NCI-H146 treated with DMSO at 0.1 percent for 48 hours (cell line): ENCODE measurements at regions not wholly inside any gene's neighbourhood (a gene's known extent, or its start where the extent isn't known, plus 50 kb on each side); places are given as distances from the start of the nearest gene placed in this dataset.

Experiments
- DNase-seq: peaks from one replicate; lab custom pipeline; 2025; ENCODE audit not compliant: unreplicated experiment; lab: John Stamatoyannopoulos, UW

DNA sequence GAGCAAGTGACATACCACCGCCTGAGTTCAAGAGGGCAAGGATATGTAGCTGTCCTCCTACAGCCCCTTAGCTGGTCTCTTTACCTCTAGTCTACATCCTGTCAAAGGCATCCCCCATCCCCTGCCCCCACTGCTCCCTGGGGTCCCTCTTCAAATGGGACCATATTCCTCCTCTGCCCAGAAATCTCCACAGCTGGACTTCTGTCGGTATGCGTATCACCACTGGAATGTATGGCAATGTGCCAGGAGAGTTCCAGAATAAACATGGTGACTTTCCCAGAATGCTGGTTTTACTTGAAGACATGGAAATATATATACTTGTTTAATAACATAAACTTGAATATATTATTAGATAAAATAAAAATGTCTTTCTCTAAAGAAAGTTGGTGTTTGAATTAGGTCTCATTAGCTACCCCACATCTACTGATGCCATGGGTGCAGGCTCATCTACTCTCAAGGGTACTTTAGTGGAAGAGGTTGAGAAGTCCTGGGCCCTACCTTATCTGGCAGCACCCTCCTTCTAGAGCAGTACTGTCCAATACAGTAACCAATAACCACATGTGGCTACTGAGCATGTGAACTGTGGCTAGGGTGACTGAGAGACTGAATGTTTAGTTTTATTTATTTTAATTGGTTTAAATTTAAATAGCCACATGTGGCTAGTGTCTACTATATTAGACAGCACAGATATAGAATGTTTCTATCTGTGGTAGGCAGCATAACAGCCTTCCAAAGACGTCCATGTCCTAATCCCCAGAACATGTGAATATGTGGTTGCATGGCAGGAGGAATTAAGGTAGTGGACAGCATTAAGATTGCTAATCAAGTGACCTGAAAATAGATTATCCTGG is 181.7 kb upstream of the SLC30A5 start:
- no peak for DNase-seq

DNA sequence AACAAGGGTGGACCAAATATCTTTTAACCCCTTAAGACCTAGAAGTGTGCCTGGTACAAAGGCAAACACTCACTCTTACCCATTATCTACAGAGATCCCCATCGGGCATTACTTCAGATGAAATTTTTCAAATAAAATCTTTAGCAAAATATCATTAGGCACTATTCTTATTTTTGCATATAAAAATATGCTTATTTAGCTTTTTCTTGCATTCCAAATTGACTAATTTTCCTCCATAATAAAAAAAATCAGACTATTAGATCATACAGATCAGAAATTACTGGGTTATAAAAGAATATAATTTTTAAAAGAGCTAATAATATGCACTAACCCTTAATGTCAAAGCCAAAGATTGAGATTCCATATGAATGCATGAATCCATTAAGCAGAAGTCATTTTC is 178.7 kb upstream of the SLC30A5 start:
- DNase-seq: no peak

DNA sequence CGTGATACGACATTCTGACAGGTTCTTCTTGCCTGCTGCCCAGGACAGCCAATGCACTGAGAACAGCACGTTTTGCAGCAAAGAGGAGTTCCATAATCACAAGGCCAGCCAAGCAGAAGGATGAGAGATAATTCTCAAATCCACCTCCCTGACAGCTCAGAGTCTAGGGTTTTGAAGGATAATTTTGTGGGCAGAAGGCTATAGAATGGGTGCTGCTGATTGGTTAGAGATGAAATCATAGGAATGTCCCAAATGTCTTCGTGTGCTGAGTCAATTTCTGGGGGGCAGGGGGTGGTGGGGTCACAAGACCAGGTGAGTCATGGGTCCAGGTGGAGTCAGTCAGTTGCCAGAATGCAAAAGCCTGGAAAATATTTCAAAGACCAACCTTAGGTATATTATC is 175.5 kb upstream of the SLC30A5 start:
- DNase-seq: no peak

DNA sequence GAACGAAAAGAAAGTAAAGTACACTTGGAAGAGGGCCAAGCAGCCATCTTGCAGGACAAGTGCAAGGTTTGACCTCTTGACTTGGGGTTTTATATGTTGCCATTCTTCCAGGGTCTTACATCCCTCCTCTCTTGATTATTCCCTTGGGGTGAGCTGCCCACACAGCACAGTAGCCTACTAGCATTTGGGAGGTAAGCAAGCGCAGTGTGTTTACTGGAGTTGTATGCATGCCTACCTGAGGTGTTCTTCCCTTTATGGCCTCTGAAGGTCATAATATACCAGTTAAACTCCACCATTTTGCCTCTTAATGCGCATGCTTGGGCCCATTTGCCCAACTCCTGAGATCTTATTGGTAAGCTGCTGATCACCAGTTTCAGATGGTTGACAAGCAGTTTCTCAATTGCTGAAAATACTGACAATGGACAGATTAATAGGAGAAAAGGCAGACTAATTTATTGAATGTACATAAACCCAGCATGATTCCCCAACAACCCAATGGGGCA is 173.8 kb upstream of the SLC30A5 start:
- no peak for DNase-seq

DNA sequence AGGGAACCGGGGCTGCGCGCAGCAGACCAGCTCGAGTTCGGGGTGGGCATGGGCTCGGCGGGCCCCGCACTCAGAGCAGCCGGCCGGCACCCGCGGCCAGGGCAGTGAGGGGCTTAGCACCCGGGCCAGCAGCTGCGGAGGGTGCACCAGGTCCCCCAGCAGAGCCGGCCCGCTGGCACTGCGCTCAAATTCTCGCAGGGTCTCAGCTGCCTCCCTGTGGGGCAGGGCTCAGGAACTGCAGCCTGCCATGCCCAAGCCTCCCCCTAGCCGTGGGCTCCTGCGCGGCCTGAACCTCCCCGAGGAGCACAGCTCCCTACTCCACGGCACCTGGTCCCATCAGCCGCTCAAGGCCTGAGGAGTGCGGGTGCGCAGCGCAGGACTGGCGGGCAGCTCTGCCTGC is 172.9 kb upstream of the SLC30A5 start:
- DNase-seq: no peak

DNA sequence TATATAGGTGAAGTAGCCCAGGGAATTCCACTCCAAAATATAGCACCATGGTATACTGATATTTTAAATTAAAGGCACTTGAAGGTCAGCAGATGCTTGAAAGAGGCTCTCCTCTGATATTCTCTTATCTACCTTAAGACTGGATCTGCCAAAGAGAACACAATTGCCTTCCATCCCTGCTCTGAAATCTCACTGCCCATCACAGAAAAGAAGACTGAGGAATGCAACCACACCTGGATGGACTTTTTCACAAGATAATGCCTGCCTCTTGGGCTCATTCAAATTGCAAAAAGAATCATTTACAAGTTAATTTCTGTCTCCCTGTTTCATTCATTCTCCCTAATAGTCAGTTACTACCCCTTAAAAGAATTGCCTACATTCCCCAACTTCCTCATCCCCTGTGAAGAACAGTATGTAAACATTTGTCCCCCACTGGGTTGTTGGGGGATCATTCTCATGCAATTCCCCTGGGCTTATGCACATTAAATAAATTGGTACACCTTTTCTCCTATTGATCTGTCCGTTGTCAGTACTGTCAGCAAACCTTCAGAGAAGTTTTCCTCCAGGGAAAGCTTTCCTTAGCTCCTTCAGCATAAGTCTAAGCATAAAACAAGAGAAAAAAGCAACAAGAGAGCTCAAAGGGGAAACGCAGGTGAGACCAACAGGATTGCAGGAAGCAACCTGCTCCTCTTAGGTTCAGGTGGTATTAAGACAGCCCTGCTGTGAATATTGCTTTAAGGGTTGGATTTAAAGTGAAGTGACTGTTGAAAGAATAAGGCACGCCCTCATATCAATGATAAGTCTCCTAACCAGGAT is 171.4 kb upstream of the SLC30A5 start:
- no peak for DNase-seq

DNA sequence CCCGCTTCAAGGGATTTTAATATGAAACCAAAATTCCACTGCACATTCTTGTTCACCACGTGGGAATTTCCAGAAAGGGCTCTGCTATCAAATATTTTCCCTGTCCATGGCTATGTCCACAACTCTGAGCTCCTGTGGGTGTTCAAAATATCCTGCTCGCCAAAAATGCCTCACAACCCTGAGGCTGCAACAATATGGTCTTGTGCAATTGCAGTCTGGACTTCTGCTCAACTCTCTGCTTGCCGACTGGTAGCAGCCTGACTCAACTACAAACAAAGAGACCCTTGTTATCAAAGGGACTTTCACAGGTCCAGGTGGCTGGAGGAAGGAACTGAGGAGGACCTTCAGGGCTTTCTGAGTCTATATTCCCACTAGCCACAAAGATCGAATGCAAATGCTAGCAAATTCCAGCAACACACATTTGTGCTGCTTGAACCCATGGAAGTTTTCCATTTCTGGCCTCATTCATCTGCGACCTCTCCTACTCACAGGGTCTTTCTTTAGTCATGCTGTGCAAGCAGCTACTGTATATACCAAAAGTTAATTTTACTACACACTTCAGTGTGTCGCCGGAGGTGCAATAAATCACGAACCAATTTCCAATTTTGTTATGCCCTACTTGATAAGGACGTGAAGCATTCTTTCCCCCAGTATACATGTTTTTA is 169.2 kb upstream of the SLC30A5 start:
- DNase-seq: no peak

DNA sequence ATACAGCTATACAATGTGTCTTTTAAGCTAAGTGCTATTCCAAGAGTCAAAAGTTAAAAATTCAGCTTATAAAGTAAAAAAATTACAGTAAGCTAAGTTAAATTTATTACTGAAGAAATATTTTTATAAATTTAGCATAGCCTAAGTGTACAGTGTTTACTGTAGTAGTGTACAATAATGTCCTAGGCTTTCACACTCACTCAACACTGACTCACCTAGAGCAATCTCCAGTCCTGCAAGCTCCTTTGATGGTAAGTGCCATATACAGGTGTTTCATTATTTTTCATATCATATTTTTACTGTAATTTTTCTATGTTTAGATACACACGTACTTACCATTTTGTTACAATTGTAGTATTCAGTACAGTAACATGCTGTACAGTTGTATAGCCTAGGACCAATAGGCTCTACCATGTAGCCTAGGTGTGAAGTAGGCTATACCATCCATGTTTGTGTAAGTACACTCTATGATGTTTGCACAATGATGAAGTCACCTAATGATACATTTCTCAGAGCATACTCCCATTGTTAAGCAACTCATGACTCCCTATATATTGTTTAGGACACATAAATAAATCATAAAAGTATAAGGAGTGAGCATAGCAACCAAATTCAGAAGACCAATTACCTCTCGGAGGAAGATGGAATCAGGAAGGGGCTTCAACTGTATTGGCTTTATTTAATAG is 165.1 kb upstream of the SLC30A5 start:
- DNase-seq: no peak

DNA sequence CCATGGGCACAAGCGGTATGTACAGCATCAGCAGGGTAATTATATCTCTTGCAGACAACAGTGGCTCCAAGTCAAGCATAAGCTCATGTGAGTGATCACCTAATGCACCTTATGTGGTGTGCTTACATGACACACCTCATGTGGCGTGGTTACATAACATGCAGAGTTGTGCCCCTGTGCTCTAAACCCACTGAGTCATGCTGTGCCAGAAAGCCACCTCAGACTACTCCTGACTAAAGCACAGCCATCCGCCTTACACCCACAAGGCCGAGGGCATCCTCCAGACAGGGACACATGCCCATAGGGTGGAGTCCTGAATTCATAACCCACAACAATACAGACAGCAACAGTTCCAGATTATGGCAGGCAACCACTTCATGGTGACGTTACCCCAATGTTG is 163.7 kb upstream of the SLC30A5 start:
- DNase-seq: no peak

DNA sequence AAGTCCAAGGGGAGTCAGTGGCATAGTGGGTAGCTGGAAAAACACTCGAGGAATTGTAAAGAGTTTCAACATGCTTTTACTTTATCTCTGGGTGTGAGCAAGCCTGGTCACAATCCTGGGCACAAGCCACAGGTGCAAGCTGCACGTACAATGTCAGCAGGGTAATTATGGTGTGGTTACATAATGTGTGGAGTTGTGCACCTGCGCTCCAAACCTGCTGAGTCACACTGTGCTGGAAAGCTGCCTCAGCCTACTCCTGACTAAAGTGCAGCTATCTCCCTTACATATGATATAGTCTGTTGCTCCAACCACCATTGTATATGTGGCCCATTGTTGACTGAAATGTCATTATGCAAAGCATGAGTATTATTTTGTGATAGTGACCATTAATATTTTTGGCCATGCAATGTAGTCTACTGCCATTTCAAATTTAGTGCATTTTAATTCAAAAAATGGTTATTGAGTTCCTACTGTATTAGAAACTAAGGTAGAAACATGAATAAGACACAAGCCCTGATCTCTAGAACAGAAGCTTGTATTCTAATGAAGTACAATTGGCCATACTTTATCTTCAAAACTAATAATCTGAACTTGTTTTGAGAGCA is 160.9 kb upstream of the SLC30A5 start:
- no peak for DNase-seq

DNA sequence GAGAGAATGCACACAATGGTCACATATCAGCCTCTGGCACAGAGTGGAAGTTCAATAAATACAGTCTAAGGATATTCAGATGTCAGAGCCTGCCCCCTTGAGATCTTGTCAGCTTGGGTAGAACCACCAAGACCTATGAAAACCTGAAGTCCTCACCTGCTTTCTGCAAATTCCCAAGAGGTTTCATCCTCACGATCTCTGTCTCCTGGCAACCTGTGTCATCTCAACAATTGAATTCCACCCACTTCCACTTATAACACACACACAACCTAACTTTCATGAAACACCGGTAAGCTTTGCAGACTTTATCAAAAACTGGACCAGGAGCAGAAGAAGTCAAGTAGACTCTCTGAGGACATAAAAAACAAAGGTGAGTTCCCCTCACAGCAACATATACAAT is 151.6 kb upstream of the SLC30A5 start:
- no peak for DNase-seq

DNA sequence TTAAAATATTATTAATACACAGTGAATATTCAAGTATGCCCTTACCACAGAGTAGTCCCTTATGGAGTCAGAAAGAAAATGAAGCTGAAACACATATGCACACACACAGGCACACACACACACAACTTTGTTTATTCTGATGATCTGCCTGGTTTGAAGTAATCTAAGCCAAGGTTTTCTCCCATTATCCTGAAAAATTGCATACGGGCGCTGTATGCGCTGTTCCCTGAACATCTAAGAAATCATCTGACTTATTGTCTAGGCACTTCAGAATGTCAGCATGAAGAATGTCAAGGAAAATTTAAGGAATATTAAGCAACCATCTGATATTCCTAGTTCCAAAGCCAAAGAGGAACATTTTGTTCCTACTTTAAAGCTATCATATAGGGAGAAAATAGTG is 147.1 kb upstream of the SLC30A5 start:
- DNase-seq: no peak

DNA sequence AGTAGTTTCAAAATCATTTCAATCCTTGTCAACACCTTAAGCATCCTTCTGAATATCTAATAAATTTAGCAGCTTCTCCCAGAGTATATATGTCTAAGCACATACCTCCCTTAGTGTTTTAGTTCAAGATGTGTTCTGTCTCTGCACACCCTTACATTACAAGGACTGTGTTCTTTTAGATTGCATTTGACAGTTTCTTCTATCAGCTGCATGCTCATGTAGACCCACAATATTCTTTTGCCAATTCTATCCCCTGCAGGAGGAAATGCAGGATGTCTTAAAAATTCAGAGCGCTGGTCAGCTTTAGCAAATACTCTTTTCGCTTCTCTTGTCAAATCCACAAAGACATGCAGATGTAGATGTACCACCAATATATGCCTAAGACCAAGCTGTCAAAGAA is 145.8 kb upstream of the SLC30A5 start:
- DNase-seq: no peak

DNA sequence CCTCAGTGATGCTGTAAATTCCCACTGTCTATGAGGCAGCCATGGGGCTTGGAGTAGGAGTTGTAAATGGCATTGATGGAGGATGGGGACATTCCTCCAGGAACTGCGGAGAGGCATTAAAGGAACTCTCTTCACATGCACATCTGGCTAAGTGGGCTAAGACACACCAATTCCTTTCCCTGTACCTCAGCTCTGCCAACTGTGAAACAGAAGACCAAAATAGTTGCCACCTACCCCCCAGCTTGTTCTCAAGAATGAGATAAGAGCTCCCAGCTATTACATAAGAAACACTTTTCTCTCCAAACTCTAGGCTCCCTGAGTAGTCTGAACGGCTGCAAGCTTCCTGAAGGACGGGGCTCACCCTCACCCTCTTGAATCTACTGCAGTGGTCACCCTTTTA is 144.6 kb upstream of the SLC30A5 start:
- DNase-seq: no peak

DNA sequence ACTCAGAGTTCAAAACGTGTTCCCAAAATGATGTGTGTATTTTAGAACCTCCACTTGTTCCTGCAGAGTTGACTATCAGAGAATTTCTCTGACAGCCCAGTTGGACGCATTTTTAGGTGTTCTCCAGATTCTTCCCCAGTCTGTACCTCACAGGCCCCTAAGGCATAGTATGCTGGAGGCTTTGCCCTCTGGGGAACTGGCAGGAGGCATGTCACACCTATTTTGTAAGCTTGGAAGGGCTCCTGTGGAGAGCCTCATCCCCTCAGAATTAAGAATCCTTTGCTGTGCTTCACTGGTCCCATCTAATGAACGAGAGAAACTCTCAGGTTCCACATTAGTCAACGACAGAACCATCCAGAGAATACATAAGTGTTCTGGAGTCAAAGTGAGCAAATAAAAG is 144.1 kb upstream of the SLC30A5 start:
- DNase-seq: no peak

DNA sequence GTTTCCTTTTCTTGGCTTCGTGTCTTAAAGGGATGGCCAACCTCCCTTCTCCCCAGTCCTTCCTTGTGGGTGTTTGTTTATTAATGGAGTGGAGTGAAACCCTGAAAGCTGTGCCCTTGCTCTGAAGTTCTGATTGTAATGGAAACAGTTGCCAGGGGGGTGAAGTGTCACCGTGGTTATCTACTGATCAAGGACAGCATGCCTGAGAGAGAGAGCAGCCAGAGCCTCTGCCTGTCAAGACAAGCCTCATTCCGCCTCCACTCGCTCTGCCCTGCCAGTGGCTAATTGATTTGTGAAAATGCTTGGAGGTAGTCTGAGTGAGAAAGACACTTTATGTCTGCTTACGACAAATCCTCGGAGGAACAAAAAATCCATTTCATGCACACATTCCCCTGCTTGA is 143.7 kb upstream of the SLC30A5 start:
- no peak for DNase-seq

DNA sequence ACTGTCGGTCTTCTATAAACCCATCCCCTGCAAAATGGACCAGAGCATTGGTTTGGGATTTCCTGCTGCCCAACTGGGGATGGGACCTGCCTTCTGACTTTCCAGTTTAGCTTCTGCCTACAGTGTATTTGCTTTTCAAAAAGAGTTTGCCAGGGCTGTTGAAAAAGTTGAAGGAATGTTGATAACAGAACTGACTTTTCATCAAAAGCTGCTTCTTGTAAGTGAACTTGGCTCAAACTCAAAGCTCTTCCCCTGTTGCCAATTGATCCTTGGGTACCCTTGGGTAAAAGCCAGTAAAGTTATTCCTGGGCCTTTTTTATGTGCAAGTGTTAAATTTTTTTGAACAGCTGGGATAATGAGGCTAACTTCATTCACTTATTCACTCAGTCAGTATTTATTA is 142.9 kb upstream of the SLC30A5 start:
- no peak for DNase-seq

DNA sequence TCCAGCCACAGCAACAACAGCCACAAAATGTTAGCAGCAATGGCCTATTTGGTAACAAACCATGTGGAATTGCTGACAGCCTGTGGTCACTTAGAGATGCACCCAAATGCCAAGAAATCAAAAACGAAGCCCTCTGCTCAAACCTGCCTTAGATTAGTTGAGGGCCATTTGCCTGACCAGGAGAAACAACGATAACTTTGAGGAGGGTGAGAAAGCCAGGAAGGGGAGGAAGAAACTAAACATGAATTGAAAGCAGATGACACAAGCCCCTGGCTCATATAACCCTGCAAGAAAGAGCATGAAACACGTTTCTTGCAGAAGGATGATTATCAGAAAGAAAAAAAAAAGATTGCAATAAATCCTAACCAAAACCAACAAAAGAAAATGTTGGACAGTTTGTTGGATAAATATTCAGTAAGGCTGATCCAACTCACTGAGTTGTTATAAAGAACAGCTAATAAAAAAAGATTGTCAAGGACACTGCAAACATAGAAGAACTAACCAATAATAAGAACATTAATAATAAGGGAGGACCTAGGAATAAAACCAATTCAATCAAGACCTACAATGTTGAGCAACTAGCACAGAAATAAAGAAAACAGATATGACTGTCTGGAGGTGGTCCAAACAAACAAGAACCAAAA is 140.5 kb upstream of the SLC30A5 start:
- DNase-seq: no peak

DNA sequence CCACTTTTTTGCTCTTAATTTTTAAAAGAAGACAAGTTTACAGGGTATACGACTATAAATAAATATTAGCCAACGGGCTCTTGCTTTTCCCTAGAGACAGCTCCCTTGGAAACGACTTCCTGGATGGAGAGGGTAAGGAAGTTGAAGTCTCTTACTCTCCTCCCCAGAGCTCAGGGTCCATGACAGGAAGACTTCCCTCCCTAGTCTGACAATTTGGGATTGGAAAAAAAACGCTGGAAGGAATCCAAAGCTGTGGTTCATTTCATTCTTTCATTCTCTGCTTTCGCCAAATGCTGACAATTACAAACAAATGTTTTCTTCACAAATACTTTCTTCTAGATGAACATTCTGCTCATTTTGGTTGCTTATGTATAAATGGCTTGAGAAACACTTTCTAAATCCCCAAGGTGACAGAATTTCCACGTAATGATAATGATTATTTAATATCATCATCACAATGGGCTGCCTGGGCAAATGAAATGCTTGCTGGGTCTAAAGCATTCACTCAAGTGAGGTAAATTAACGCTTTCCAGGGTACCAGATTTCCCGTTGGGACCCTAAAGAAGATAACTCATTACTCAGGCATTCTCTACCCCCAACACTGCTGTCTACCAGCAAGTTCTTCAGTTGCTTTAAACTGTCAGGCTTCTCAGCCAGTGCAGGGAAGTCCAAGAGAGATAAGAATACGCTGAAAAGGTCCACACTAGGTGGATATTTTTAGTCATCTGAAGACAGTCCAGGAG is 139.8 kb upstream of the SLC30A5 start:
- no peak for DNase-seq

DNA sequence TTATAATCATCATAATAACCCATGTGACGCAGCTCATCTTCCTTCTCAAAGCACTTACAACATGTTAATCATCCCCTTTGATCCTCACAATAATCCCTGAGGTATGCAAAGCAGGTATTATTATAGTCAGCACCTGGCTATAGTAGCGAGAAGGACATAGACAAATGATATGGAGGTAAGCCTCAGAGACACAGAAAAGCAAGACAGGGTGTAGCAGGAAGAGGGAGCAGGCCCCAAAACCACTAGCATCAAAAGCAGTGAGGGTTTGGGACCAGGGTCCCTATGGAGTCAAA is 139.2 kb upstream of the SLC30A5 start:
- DNase-seq: no peak
